Fibroblast of peridontal ligament (primary cell): ENCODE measurements at regions not wholly inside any gene's neighbourhood (a gene's known extent, or its start where the extent isn't known, plus 50 kb on each side); places are given as distances from the start of the nearest gene placed in this dataset.

Source experiments
- DNase-seq: peaks from one replicate; pipeline ENCODE4 v3.0.0-alpha.2; 2010; ENCODE audit errors: extremely low read depth

- DNase-seq, result peak; percentile 58
These were observed 315.9 kb upstream of the TBL1XR1 start for GRCh38 chr3:177512945-177513814.

DNA sequence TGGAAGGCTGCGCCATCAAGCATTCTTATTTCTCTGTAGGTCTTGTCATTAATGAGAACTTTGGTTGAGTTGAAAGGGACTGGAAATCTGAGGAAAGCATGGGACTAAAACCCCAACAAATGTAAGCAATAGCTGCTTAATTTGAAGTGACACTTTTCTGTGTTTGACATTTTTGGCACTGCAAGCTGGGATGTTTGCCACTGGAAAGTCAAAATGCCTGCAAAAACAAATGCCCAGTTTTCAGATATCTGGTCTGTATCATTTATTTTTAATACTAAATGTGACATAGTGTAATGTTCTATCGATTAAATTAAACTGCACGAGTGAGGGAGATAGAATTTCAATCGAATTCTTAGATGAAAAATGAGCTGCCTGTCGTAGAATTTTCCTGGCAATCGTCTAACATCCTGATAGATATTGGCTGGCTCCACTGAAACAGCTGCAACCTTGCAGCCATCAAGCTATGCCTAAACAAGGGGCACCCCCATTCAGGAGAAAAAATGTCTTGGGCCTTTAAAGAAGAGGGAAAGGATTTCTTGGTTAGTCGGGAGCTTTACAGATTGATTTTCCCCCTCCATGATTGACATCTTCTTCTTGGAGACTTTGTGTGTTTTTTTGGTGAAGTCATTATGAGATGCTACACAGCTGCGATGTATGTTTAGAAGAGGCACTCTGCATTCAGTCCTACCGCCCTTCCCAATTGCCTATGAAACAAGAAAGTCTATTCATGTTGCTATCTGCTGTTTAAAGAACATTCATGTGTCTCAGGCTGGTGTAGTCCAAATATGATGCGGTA is 316.7 kb upstream of the TBL1XR1 start:
- DNase-seq, result no peak

DNA sequence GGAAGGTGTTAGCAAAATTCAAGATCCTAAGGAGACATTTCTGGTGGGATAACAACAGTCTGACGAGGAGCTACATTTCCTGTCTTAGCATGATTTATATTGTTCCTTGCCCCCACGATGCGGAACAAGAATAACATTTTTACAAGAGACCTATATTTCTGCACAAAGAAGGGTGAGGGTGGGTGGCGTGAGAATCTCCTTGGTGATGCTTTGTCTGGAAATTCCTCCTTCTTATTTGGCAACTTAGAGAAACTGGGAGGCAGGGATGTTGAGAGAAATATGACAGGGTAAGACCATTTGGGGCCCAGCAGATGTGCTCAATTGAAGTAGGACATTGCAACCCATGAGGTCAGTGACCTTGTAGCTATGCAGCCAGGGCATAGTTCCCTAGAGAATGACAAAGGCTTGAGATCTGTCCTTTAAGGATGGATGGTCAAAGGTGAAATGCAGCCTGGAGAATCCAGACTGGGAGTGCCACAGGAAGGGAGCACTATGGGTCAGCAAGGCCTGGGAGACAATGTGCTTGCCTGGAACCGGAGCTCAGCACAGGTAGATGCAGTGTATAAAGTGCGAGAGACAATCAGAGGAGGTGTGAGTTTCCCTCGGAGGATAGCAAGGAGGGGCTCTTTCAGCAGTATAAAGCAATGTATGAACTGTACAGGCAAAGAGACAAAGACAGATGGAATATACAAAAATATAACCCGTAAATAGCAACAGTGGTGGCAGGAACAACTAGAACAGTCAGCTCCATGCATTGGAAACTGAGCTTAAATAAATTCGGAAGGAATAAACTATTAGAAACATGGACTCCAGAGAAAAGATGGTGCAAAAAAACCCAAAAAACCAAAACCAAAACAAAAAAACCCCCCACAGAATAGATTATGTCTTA is 317.6 kb upstream of the TBL1XR1 start:
- no peak for DNase-seq

- DNase-seq, result no peak
These were observed 318.5 kb upstream of the TBL1XR1 start for GRCh38 chr3:177515786-177516157.

- peak; percentile 94 for DNase-seq
These were observed 319.1 kb upstream of the TBL1XR1 start for GRCh38 chr3:177516158-177517011.

GRCh38 chr3:177517906-177518305 is 320.6 kb upstream of the TBL1XR1 start:
- DNase-seq, result no peak

GRCh38 chr3:177519588-177519987 is 322.3 kb upstream of the TBL1XR1 start:
- DNase-seq, result no peak

GRCh38 chr3:177521305-177521704 is 324.0 kb upstream of the TBL1XR1 start:
- no peak for DNase-seq

- no peak for DNase-seq
These were observed 324.8 kb upstream of the TBL1XR1 start for GRCh38 chr3:177522051-177522450.

GRCh38 chr3:177523067-177523675 is 325.9 kb upstream of the TBL1XR1 start:
- no peak for DNase-seq

DNA sequence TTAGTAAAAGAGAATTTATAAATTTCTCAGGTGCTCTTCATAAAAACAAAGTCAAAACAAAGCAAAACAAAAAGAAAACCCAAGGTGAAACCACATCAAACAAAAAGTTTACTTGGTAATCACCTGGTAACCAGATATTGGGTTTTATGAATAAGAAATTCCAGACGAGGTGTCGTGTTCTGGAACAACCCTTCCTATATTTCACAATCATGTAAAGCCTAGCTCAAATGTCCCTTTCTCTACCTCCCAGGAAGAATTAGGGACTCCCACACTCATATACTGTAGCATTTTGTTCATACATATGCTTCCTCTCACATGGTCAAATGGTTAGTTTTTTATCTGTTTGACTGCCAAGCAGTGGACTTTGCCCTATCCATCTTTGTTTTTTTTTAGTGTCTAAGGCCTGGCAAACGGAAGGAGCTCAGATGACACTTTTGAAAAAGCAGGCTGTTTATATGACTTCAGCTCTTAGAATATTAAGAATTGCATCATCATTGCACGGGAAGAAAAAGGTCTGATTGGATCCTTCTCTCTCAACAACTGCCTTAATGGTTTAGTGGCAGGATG is 326.7 kb upstream of the TBL1XR1 start:
- peak; percentile 45 for DNase-seq

DNA sequence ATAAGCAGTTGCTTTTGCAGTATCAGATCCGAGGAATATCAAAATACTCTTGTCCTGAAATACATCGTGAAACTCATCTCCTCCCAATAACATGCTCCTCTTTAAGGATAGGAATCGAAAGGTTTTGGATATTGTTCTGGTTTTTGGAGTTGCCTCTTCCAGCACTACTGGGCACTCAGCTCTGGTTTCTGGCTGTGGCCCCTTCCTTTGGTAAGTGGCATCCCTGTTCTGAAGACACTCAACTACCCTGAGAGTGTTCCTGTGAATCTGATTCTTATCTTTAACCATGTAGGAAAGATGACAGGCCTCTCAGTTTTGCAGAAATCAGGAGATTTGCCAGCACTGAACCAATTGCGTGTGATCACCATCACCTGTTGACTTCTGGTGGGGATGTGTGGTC is 327.5 kb upstream of the TBL1XR1 start:
- no peak for DNase-seq

GRCh38 chr3:177525414-177525813 is 328.1 kb upstream of the TBL1XR1 start:
- DNase-seq, result no peak

DNA sequence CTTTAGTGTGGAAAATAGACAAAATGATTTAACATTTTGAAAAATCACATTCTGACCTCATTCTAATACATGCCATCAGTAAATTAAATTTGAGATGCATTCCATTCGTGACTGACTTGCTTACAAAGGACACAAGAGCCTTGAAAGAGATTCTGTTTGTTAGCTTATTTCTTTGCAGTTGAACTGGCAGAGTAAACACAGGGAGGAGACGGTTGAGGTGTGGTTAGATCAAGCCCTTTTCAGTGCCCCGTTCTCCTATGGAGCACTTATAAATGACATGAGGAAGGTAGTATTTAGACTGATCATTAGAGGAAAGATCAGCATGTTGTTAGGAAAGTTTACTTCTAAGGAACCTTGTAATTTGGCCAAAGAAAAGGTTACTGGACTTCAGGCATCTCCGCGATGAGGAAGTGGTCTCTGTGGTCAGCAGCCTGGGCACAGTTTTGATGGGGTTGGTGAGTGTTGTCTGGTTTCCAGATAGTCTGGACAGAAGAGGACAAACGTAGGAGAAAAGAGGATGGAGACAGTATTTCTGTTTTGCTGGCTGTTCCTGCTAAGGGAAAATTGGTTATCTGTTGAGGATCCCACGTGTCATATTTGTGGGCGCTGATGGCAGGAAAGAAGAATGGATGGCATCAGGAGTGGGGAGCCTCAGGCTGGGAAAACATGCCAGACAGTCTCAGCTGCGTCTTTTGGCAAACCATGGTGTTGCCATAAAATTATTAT is 328.9 kb upstream of the TBL1XR1 start:
- peak; percentile 56 for DNase-seq

DNA sequence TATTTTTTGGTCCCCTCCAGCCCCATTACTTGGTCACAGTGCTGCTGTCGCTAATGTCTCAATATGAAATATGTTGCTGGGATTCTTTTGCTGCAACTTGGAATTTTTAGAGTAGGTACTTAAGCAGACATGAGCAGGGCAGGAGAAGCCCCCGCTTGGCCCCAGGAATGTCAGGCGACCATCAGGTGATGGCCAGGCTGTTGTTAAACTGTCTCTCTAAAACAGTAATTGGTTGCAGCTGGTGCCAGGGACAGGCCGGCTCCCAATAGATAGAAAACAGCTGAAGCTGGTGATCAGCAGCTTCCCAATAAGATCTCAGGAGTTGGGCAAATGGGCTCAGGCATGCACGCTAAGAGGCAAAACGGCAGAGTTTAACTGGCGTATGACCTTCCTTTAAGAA is 329.9 kb upstream of the TBL1XR1 start:
- DNase-seq, result no peak

- no peak for DNase-seq
These were observed 331.2 kb upstream of the TBL1XR1 start for GRCh38 chr3:177528306-177529070.

- no peak for DNase-seq
These were observed 331.8 kb upstream of the TBL1XR1 start for GRCh38 chr3:177529071-177529550.

- peak; percentile 83 for DNase-seq
These were observed 332.5 kb upstream of the TBL1XR1 start for GRCh38 chr3:177529716-177530335.
